Esophagus muscularis mucosa (tissue), 4 donors: ENCODE measurements at regions not wholly inside any gene's neighbourhood (a gene's known extent, or its start where the extent isn't known, plus 50 kb on each side); places are given as distances from the start of the nearest gene placed in this dataset.

Experiments
- EP300 ChIP-seq: sonication (generic); formaldehyde crosslinking; IDR thresholded peaks from one replicate; pipeline ENCODE4 v1.6.1; 2017; ENCODE audit warnings: antibody characterized with exemption
- POLR2AphosphoS5 ChIP-seq, 2 donors: sonication (generic); formaldehyde crosslinking; IDR thresholded peaks; one replicate each; pipeline ENCODE4 v1.6.1; 2017; ENCODE audit warnings: antibody characterized with exemption in 2 of 2
- TF ChIP-seq, protein P1 (sequence below), 3 experiments: fragments of 200-600 bp in 2 of 3; fragments of 450-650 bp in 1 of 3; sonication (generic) in 2 of 3; IDR thresholded peaks; one replicate each; pipeline ENCODE4 v1.5.1; 2017 to 2019; ENCODE audit warnings: antibody characterized with exemption in 3 of 3, mild to moderate bottlenecking in 2 of 3, moderate library complexity in 1 of 3

DNA sequence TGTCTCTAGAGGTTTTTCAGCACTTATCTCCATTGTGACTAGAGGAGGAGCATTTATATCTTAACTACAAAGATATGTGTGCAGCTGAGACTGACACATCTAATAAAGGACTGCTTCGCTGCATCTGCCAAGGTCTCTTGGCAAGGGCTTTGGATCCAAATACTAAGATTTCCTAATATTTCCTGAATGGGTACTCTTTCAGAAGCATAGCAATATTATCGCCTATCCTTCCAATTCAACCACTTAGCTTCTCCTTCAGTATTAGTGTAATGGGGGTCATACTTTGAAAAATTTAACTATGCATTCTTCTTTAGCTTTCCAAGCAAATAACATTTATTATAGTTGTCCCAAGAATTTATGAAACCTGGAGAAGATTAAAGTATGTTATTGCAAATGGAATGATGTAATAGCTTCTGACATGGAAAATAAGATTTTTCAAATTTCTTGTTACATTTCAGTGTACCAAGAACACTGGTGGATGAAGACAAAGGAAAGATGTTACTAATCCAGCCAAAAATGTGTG, 243.0 kb upstream of the PDE3A start:
- TF ChIP-seq, protein P1, sequence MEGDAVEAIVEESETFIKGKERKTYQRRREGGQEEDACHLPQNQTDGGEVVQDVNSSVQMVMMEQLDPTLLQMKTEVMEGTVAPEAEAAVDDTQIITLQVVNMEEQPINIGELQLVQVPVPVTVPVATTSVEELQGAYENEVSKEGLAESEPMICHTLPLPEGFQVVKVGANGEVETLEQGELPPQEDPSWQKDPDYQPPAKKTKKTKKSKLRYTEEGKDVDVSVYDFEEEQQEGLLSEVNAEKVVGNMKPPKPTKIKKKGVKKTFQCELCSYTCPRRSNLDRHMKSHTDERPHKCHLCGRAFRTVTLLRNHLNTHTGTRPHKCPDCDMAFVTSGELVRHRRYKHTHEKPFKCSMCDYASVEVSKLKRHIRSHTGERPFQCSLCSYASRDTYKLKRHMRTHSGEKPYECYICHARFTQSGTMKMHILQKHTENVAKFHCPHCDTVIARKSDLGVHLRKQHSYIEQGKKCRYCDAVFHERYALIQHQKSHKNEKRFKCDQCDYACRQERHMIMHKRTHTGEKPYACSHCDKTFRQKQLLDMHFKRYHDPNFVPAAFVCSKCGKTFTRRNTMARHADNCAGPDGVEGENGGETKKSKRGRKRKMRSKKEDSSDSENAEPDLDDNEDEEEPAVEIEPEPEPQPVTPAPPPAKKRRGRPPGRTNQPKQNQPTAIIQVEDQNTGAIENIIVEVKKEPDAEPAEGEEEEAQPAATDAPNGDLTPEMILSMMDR (IDR thresholded peaks at IDR 0.05): no peak
- TF ChIP-seq POLR2AphosphoS5 (IDR thresholded peaks at IDR 0.05) (no peak), EP300 (no peak)
